OCI-LY1 (cell line): ENCODE measurements at regions not wholly inside any gene's neighbourhood (a gene's known extent, or its start where the extent isn't known, plus 50 kb on each side); places are given as distances from the start of the nearest gene placed in this dataset.

Experiments used
- EZH2 ChIP-seq: fragments of 200-600 bp; sonication (generic), shearing (Covaris generic); IDR thresholded peaks from 2 replicates; pipeline ENCODE4 v1.8.0; 2017; ENCODE audit warnings: borderline replicate concordance, mixed run types, mild to moderate bottlenecking, antibody characterized with exemption, low read length, moderate library complexity, mixed read lengths
- TF ChIP-seq, protein P1 (sequence below): fragments of 200-600 bp; sonication (generic), shearing (Covaris generic); IDR thresholded peaks from 2 replicates; pipeline ENCODE4 v1.5.1; 2017; ENCODE audit warnings: mild to moderate bottlenecking, antibody characterized with exemption, low read length, moderate library complexity, mixed read lengths

- TF ChIP-seq, protein P1, sequence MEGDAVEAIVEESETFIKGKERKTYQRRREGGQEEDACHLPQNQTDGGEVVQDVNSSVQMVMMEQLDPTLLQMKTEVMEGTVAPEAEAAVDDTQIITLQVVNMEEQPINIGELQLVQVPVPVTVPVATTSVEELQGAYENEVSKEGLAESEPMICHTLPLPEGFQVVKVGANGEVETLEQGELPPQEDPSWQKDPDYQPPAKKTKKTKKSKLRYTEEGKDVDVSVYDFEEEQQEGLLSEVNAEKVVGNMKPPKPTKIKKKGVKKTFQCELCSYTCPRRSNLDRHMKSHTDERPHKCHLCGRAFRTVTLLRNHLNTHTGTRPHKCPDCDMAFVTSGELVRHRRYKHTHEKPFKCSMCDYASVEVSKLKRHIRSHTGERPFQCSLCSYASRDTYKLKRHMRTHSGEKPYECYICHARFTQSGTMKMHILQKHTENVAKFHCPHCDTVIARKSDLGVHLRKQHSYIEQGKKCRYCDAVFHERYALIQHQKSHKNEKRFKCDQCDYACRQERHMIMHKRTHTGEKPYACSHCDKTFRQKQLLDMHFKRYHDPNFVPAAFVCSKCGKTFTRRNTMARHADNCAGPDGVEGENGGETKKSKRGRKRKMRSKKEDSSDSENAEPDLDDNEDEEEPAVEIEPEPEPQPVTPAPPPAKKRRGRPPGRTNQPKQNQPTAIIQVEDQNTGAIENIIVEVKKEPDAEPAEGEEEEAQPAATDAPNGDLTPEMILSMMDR = no peak
- no peak for TF ChIP-seq EZH2
Observed at GRCh38 chr4:131540256-131540655, 1608.8 kb upstream of the PCDH10 start.
